ENCODE measurements at regions not wholly inside any gene's neighbourhood (a gene's known extent, or its start where the extent isn't known, plus 50 kb on each side); places are given as distances from the start of the nearest gene placed in this dataset.
A peak's percentile ranks its signal among the peaks of the same experiment; 100 is the strongest.

DNA sequence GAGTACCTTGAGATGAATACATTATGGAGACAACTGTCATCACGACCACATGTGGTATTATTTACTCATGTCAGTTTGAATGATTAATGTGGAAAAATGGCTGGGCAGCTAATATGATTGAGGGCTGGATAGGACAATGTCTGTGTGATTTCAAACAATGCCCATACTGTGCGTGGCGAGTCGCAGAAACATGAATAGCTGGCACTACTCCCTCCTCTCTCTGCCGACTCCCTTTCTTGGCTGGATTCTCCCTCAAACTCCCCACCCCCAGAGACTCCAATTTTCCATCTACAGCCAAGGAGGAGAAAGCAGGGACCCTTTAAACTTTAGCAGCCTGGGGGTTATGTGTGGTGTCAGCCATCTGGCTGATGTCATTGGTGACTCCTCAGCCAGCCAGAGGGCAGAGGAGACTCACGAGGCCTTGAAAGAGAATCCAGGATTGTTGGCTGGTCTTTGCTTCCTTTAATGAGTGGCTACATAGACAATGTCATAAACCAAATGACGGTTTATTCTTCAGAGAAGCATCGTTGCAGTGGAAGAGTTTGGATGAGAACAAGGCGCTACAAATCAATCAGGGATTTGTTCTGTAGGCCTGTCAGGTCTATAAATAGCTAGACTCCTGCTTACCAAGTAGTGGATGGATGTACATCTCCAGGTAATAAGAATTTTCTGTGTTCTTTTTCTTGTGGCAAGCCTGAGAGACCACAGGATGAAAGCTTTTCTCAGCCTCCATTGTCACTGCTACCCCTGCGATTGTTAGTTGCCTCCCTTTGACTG is 165.6 kb downstream of the DLEU7 start:
- no peak overlapping the region for H3K4me3 ChIP-seq (replicated peaks; ENCODE audit: low read depth, low read length)
- TF ChIP-seq, protein P1, sequence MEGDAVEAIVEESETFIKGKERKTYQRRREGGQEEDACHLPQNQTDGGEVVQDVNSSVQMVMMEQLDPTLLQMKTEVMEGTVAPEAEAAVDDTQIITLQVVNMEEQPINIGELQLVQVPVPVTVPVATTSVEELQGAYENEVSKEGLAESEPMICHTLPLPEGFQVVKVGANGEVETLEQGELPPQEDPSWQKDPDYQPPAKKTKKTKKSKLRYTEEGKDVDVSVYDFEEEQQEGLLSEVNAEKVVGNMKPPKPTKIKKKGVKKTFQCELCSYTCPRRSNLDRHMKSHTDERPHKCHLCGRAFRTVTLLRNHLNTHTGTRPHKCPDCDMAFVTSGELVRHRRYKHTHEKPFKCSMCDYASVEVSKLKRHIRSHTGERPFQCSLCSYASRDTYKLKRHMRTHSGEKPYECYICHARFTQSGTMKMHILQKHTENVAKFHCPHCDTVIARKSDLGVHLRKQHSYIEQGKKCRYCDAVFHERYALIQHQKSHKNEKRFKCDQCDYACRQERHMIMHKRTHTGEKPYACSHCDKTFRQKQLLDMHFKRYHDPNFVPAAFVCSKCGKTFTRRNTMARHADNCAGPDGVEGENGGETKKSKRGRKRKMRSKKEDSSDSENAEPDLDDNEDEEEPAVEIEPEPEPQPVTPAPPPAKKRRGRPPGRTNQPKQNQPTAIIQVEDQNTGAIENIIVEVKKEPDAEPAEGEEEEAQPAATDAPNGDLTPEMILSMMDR (IDR thresholded peaks at IDR 0.05; ENCODE audit: low read length, missing control alignments) = no peak
- no peak for DNase-seq (ENCODE audit: low read depth)

DNA sequence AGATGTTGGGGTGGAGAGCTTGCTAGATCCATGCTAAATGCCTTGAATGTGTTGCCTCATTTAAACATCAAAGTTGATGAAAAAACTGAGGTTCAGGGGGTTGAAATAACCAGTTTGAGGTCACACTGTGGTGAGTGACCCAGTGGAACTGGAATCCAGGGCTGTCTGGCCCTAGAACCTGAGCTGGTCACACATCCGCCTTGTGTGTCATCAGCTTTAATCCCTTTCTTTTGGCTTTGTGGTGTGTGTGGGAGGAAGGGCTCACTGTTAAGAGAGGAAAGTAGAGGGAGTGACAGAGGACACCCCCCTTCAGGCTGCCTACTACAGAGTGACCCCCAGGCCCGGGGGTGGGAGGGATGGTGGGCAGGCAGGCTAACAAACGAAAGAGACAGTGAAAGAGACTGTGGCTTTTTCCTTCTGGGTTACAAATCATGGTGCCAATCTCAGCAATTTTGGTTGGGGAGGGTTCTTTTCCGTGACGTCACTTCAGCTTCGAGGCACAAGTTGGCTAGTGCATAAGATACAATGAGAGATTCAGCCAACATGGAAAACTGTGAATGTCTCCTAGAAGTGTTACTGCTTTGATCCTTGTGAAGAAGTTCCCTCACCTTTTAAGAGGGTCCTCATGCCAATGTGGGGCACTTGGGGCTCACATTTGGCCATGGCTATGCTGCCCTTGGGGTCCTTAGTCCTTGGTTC is 164.9 kb downstream of the DLEU7 start:
- TF ChIP-seq, protein P1 (IDR thresholded peaks at IDR 0.05; ENCODE audit: low read length, missing control alignments) = no peak
- peak; percentile 55 for DNase-seq (ENCODE audit: low read depth)
- H3K4me3 ChIP-seq (replicated peaks; ENCODE audit: low read depth, low read length) = no peak overlapping the region

DNA sequence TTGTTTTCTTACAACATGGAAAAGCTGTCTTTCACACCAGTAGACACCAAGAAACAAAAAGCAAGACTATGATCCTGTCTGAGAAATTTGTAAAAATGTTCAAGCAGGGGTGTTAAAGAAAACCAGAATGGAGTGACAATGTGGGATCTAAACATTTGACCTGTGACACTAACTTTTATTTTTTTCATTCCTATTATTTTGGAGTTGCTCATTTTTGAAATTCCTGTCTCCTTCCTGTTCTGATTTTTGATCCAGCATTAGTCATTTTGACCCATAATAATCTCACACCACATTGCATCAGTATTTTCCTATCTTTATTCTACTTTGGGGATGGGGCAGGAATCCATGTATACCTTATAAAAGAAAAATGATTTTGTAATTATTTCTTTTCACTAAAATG is 164.2 kb downstream of the DLEU7 start:
- no peak overlapping the region for H3K4me3 ChIP-seq (replicated peaks; ENCODE audit: low read depth, low read length)
- TF ChIP-seq, protein P1 (IDR thresholded peaks at IDR 0.05; ENCODE audit: low read length, missing control alignments) = no peak
- DNase-seq (ENCODE audit: low read depth) = peak; percentile 54

DNA sequence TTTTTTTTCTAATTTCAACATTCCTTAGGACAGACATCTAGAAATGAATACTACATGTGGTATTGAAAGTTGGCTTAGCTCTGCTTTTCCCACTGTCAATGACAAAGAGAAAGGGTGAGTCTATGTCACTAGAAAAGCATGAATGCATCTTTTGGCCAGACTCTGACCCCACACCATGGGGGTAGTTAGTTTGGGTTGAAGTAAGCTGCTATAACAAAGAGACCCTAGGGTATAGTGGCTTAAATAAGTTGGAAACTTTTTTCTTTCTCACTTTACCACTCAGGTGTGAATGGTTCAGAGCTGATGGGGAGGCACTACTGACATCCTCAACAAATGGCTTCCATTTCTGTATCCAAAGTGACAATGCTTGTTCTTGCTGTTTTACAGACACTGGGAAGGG is 161.5 kb downstream of the DLEU7 start:
- no peak overlapping the region for H3K4me3 ChIP-seq (replicated peaks; ENCODE audit: low read depth, low read length)
- no peak for DNase-seq (ENCODE audit: low read depth)
- TF ChIP-seq, protein P1 (IDR thresholded peaks at IDR 0.05; ENCODE audit: low read length, missing control alignments) = no peak

DNA sequence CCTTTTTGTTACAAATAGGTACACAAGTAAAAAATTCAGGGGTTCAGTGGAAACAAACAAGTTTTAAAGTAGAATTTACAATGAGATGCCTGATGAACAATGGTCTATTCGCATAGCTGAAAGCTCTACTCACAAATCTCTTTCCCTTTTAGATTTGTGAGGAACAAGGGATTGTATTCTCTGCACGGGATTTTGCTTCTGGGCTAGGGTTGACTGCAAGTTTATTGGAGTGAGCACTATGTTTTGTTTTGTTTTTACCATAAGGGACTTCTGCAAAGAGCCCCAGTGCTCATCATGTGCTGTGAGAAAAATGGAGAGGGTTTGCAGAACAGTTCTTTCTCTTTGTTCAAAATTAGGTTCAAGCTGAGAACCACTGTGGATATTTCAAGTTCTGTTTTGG is 160.5 kb downstream of the DLEU7 start:
- no peak for DNase-seq (ENCODE audit: low read depth)
- H3K4me3 ChIP-seq (replicated peaks; ENCODE audit: low read depth, low read length) = no peak overlapping the region
- TF ChIP-seq, protein P1 (IDR thresholded peaks at IDR 0.05; ENCODE audit: low read length, missing control alignments) = no peak

DNA sequence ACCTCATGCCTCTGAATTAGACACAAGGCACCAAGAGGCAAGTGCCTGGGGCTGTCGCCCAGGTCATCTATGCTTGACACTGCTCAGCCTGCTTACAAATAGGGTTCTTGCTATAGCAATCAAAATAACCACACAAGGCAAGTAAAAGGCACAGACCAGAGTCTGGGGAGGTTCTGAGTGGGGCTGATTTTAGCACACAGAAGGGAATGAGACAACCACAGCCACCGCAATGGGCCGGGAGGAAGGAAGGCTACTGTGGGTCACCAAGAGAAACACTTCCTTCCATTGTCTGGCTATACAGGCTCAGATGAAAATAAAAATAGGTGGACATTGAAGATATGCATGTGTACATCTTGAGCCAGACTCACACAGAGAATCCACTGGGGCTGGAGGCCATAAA is 159.1 kb downstream of the DLEU7 start:
- peak; percentile 54 for DNase-seq (ENCODE audit: low read depth)
- H3K4me3 ChIP-seq (replicated peaks; ENCODE audit: low read depth, low read length) = no peak overlapping the region

More for the DNA sequence above, 159.1 kb downstream of the DLEU7 start:
- TF ChIP-seq, protein P1 (IDR thresholded peaks at IDR 0.05; ENCODE audit: low read length, missing control alignments) = no peak

All from fibroblast of pulmonary artery (primary cell).